ENCODE measurements at regions not wholly inside any gene's neighbourhood (a gene's known extent, or its start where the extent isn't known, plus 50 kb on each side); places are given as distances from the start of the nearest gene placed in this dataset.

DNA sequence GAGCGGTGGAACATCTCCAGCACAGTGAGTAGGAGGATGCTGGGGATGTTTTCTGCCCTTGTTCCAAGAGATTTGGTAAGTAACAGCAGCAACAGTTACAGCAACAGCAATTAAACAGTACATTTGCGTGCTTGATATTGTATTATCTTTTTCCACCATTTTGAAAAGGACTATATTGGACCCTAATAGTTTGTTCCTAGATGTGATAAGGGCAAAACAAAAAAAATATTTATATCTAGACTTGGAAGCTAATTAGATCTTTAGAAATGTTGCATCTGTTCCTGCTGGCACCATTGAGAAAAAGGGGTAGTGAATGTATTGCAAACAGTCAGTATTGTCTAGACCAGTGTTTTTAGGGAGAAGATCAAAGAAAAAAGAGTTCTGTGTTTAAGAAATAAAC is 759.9 kb downstream of the JRKL start:
- Histone ChIP-seq H3K9me2 (replicated peaks; ENCODE audit: insufficient read depth, low read length) (no peaks in the 10 kb centered on the region), H3F3A (ENCODE audit: insufficient read depth) (no peaks in the 10 kb centered on the region), H4K20me1 (ENCODE audit: low read depth, low read length) (no peaks in the 10 kb centered on the region), H3K9ac (ENCODE audit: low read length) (no peak overlapping the region), H3K79me2 (ENCODE audit: insufficient read depth, low read length) (no peaks in the 10 kb centered on the region), H3K36me3 (ENCODE audit: low read length) (no peaks in the 10 kb centered on the region), H3K9me3 (ENCODE audit: insufficient read depth, low read length) (no peaks in the 10 kb centered on the region), H3K4me3 (ENCODE audit: insufficient read depth, low read length, poor library complexity, severe bottlenecking) (no peak overlapping the region), H3K27me3 (ENCODE audit: low read length) (no peaks in the 10 kb centered on the region), H2AFZ (ENCODE audit: low read depth, low read length, severe bottlenecking) (no peak overlapping the region), H3K27ac (ENCODE audit: low read depth, low read length) (no peak overlapping the region), H3K4me2 (ENCODE audit: low read depth, low read length, poor library complexity, severe bottlenecking) (no peak overlapping the region)
- TF ChIP-seq EZH2phosphoT487 (conservative IDR thresholded peaks at IDR 0.05; ENCODE audit: low read length): no peak
- TF ChIP-seq, protein P1, sequence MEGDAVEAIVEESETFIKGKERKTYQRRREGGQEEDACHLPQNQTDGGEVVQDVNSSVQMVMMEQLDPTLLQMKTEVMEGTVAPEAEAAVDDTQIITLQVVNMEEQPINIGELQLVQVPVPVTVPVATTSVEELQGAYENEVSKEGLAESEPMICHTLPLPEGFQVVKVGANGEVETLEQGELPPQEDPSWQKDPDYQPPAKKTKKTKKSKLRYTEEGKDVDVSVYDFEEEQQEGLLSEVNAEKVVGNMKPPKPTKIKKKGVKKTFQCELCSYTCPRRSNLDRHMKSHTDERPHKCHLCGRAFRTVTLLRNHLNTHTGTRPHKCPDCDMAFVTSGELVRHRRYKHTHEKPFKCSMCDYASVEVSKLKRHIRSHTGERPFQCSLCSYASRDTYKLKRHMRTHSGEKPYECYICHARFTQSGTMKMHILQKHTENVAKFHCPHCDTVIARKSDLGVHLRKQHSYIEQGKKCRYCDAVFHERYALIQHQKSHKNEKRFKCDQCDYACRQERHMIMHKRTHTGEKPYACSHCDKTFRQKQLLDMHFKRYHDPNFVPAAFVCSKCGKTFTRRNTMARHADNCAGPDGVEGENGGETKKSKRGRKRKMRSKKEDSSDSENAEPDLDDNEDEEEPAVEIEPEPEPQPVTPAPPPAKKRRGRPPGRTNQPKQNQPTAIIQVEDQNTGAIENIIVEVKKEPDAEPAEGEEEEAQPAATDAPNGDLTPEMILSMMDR (IDR thresholded peaks at IDR 0.05; ENCODE audit: insufficient read depth, low read length, poor library complexity, severe bottlenecking): no peak

DNA sequence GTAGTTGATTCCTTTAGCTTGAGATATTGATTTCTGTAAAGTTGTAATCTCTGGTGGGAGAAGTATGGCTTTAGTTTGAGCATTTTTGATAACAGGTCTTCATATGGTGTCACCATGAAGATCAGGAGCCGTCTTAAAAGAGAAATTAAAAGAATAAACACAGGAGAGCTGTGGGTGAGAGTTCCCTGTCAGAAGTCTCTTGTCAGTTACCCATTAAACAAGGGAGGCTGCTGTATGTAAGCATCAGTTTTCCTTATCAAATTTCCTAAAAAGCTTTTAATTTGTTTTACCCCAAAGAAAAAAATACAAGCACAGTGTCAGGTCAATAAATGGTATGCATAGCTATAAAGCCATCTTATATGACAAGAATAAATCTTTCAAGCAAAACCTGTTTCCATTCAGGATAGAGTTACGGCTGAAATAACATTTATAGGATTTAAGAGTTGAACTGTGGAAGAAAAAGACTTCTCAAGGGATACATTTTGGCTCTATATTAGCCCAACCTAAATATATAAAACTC is 767.5 kb downstream of the JRKL start:
- H4K20me1 ChIP-seq (ENCODE audit: low read depth, low read length): no peaks in the 10 kb centered on the region
- no peaks in the 10 kb centered on the region for H3K36me3 ChIP-seq (ENCODE audit: low read length)
- no peak overlapping the region for H3K4me2 ChIP-seq (ENCODE audit: low read depth, low read length, poor library complexity, severe bottlenecking)
- no peaks in the 10 kb centered on the region for H3K79me2 ChIP-seq (ENCODE audit: insufficient read depth, low read length)
- no peak overlapping the region for H3K4me3 ChIP-seq (ENCODE audit: insufficient read depth, low read length, poor library complexity, severe bottlenecking)
- TF ChIP-seq, protein P1 (IDR thresholded peaks at IDR 0.05; ENCODE audit: insufficient read depth, low read length, poor library complexity, severe bottlenecking): no peak
- no peak for TF ChIP-seq EZH2phosphoT487 (conservative IDR thresholded peaks at IDR 0.05; ENCODE audit: low read length)
- H3F3A ChIP-seq (ENCODE audit: insufficient read depth): no peaks in the 10 kb centered on the region
- no peaks in the 10 kb centered on the region for H3K9me3 ChIP-seq (ENCODE audit: insufficient read depth, low read length)
- no peaks in the 10 kb centered on the region for H3K27me3 ChIP-seq (ENCODE audit: low read length)
- no peak overlapping the region for H3K9ac ChIP-seq (ENCODE audit: low read length)
- no peaks in the 10 kb centered on the region for H3K9me2 ChIP-seq (replicated peaks; ENCODE audit: insufficient read depth, low read length)
- no peak overlapping the region for H3K27ac ChIP-seq (ENCODE audit: low read depth, low read length)
- H2AFZ ChIP-seq (ENCODE audit: low read depth, low read length, severe bottlenecking): no peak overlapping the region

DNA sequence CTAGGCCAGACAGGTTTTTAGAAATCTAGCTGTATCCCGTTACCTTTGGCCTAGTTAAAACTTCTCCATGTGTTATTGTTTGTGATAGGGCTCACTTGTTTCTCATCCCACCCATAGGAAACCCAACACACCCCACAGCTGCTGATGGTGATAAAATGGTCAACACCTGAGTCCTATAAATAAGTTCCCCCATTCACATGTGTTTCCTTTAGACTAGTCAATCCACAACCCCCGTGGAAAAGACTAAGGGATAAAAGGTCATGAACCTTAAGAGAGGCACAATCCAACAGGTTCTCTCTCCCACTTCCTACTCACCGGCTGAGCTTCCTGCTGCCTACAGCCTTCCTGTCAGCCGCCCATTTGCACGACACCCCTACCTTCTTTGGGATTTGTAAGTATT is 768.4 kb downstream of the JRKL start:
- TF ChIP-seq EZH2phosphoT487 (conservative IDR thresholded peaks at IDR 0.05; ENCODE audit: low read length): no peak
- TF ChIP-seq, protein P1 (IDR thresholded peaks at IDR 0.05; ENCODE audit: insufficient read depth, low read length, poor library complexity, severe bottlenecking): no peak
- H3K4me3 ChIP-seq (ENCODE audit: insufficient read depth, low read length, poor library complexity, severe bottlenecking): no peak overlapping the region
- no peak overlapping the region for H3K4me2 ChIP-seq (ENCODE audit: low read depth, low read length, poor library complexity, severe bottlenecking)
- no peaks in the 10 kb centered on the region for H3K79me2 ChIP-seq (ENCODE audit: insufficient read depth, low read length)
- H3K27ac ChIP-seq (ENCODE audit: low read depth, low read length): no peak overlapping the region
- H2AFZ ChIP-seq (ENCODE audit: low read depth, low read length, severe bottlenecking): no peak overlapping the region
- H3K9me3 ChIP-seq (ENCODE audit: insufficient read depth, low read length): no peaks in the 10 kb centered on the region
- H3K27me3 ChIP-seq (ENCODE audit: low read length): no peaks in the 10 kb centered on the region
- H3K9ac ChIP-seq (ENCODE audit: low read length): no peak overlapping the region
- H4K20me1 ChIP-seq (ENCODE audit: low read depth, low read length): no peaks in the 10 kb centered on the region
- H3K9me2 ChIP-seq (replicated peaks; ENCODE audit: insufficient read depth, low read length): no peaks in the 10 kb centered on the region
- no peaks in the 10 kb centered on the region for H3K36me3 ChIP-seq (ENCODE audit: low read length)
- no peaks in the 10 kb centered on the region for H3F3A ChIP-seq (ENCODE audit: insufficient read depth)
